OCI-LY1 (cell line): ENCODE measurements at regions not wholly inside any gene's neighbourhood (a gene's known extent, or its start where the extent isn't known, plus 50 kb on each side); places are given as distances from the start of the nearest gene placed in this dataset.
A peak's percentile ranks its signal among the peaks of the same experiment; 100 is the strongest.

Source experiments
- H2AFZ ChIP-seq: fragments of 200-600 bp; sonication (generic), shearing (Covaris generic); 2 replicates; pipeline ENCODE4 v1.6.0; 2014; ENCODE audit warnings: antibody characterized with exemption, mild to moderate bottlenecking, low read length
- H3F3A ChIP-seq: fragments of 200-600 bp; sonication (generic), shearing (Covaris generic); 2 replicates; pipeline ENCODE4 v1.6.0; 2014; ENCODE audit warnings: mild to moderate bottlenecking, antibody characterized with exemption, low read length, moderate library complexity; ENCODE audit not compliant: insufficient read depth
- H3K27ac ChIP-seq: fragments of 200-600 bp; sonication (generic); 2 replicates; pipeline ENCODE4 v1.5.1; 2014; ENCODE audit warnings: low read length, mixed run types, mild to moderate bottlenecking, low read depth; ENCODE audit not compliant: poor library complexity, severe bottlenecking
- H3K27me3 ChIP-seq: fragments of 200-600 bp; sonication (generic); 2 replicates; pipeline ENCODE4 v1.6.0; 2014; ENCODE audit warnings: antibody characterized with exemption, mild to moderate bottlenecking, low read length, moderate library complexity; ENCODE audit not compliant: insufficient read depth
- H3K36me3 ChIP-seq: fragments of 200-600 bp; sonication (generic); 2 replicates; pipeline ENCODE4 v1.6.1; 2014; ENCODE audit warnings: mild to moderate bottlenecking, antibody characterized with exemption, low read length, moderate library complexity, mixed read lengths; ENCODE audit not compliant: insufficient read depth
- H3K4me1 ChIP-seq: fragments of 200-600 bp; sonication (generic); 2 replicates; pipeline ENCODE4 v1.5.1; 2014; ENCODE audit warnings: mild to moderate bottlenecking, low read length, moderate library complexity; ENCODE audit not compliant: insufficient read depth, severe bottlenecking
- H3K4me2 ChIP-seq: fragments of 200-600 bp; sonication (generic), shearing (Covaris generic); 2 replicates; pipeline ENCODE4 v1.6.1; 2014; ENCODE audit warnings: low read length
- H3K4me3 ChIP-seq: fragments of 200-600 bp; sonication (generic); 2 replicates; pipeline ENCODE4 v1.5.1; 2014; ENCODE audit warnings: low read length, low read depth, mild to moderate bottlenecking, mixed read lengths; ENCODE audit not compliant: poor library complexity, severe bottlenecking
- H3K79me2 ChIP-seq: fragments of 200-600 bp; shearing (Covaris generic); 2 replicates; pipeline ENCODE4 v1.6.1; 2016; ENCODE audit warnings: mixed run types, low read length, mixed read lengths; ENCODE audit not compliant: insufficient read depth
- H3K9ac ChIP-seq: fragments of 200-600 bp; sonication (generic), shearing (Covaris generic); 2 replicates; pipeline ENCODE4 v1.6.1; 2014; ENCODE audit warnings: mild to moderate bottlenecking, low read length, mixed read lengths
- H3K9me2 ChIP-seq: fragments of 200-600 bp; sonication (generic), shearing (Covaris generic); 2 replicates; pipeline ENCODE4 v1.6.1; 2014; ENCODE audit warnings: low read depth, mild to moderate bottlenecking, low read length, mixed read lengths
- H3K9me3 ChIP-seq: fragments of 200-600 bp; shearing (Covaris generic); 2 replicates; pipeline ENCODE4 v1.6.1; 2014; ENCODE audit warnings: low read length, mixed read lengths
- H4K20me1 ChIP-seq: fragments of 200-600 bp; sonication (generic), shearing (Covaris generic); 2 replicates; pipeline ENCODE4 v1.6.0; 2016; ENCODE audit warnings: mild to moderate bottlenecking, low read length; ENCODE audit not compliant: insufficient read depth
- CTCF ChIP-seq: fragments of 200-600 bp; sonication (generic), shearing (Covaris generic); IDR thresholded peaks from 2 replicates; pipeline ENCODE4 v1.5.1; 2017; ENCODE audit warnings: mild to moderate bottlenecking, antibody characterized with exemption, low read length, moderate library complexity, mixed read lengths
- EZH2 ChIP-seq: fragments of 200-600 bp; sonication (generic), shearing (Covaris generic); IDR thresholded peaks from 2 replicates; pipeline ENCODE4 v1.8.0; 2017; ENCODE audit warnings: borderline replicate concordance, mixed run types, mild to moderate bottlenecking, antibody characterized with exemption, low read length, moderate library complexity, mixed read lengths

- Histone ChIP-seq H3K27me3 (no peaks in the 10 kb centered on the region), H3K4me1 (peaks cover 6% of the 10 kb centered on the region), H3K9ac (no peak overlapping the region), H4K20me1 (no peaks in the 10 kb centered on the region), H3F3A (no peaks in the 10 kb centered on the region), H3K79me2 (no peaks in the 10 kb centered on the region), H3K4me2 (no peak overlapping the region), H3K9me3 (no peaks in the 10 kb centered on the region), H3K36me3 (no peaks in the 10 kb centered on the region), H2AFZ (no peak overlapping the region), H3K9me2 (no peaks in the 10 kb centered on the region), H3K27ac (no peak overlapping the region), H3K4me3 (no peak overlapping the region)
- TF ChIP-seq CTCF = no peak
Observed at GRCh38 chr12:40499856-40500255, 192.4 kb upstream of the CNTN1 start.

GRCh38 chr12:40502322-40502721, 189.9 kb upstream of the CNTN1 start:
- H3K9me3 ChIP-seq = no peaks in the 10 kb centered on the region
- H3K36me3 ChIP-seq = no peaks in the 10 kb centered on the region
- H3K79me2 ChIP-seq = no peaks in the 10 kb centered on the region
- no peak overlapping the region for H3K4me2 ChIP-seq
- H3F3A ChIP-seq = no peaks in the 10 kb centered on the region
- no peak overlapping the region for H3K9ac ChIP-seq
- H4K20me1 ChIP-seq = no peaks in the 10 kb centered on the region
- no peaks in the 10 kb centered on the region for H3K27me3 ChIP-seq
- H3K27ac ChIP-seq = no peak overlapping the region
- H3K9me2 ChIP-seq = no peaks in the 10 kb centered on the region
- no peak overlapping the region for H3K4me3 ChIP-seq
- TF ChIP-seq EZH2 = no peak
- no peak for TF ChIP-seq CTCF
- H3K4me1 ChIP-seq = peaks cover 6% of the 10 kb centered on the region
- H2AFZ ChIP-seq = peak overlapping the region; percentile 82; the same call in 1 of the 2 replicates

GRCh38 chr12:40505327-40505726, 186.9 kb upstream of the CNTN1 start:
- H3K79me2 ChIP-seq = no peaks in the 10 kb centered on the region
- H3K4me2 ChIP-seq = no peak overlapping the region
- H3K27ac ChIP-seq = no peak overlapping the region
- no peak overlapping the region for H3K9ac ChIP-seq
- TF ChIP-seq CTCF (no peak), EZH2 (no peak)
- H3K9me2 ChIP-seq = no peaks in the 10 kb centered on the region
- H3K4me1 ChIP-seq = peaks cover 6% of the 10 kb centered on the region
- H3K9me3 ChIP-seq = no peaks in the 10 kb centered on the region
- no peaks in the 10 kb centered on the region for H3K27me3 ChIP-seq
- no peaks in the 10 kb centered on the region for H3K36me3 ChIP-seq
- H2AFZ ChIP-seq = no peak overlapping the region
- no peak overlapping the region for H3K4me3 ChIP-seq
- no peaks in the 10 kb centered on the region for H3F3A ChIP-seq
- H4K20me1 ChIP-seq = no peaks in the 10 kb centered on the region
